ENCODE measurements at regions not wholly inside any gene's neighbourhood (a gene's known extent, or its start where the extent isn't known, plus 50 kb on each side); places are given as distances from the start of the nearest gene placed in this dataset.

- TF ChIP-seq, protein P1, sequence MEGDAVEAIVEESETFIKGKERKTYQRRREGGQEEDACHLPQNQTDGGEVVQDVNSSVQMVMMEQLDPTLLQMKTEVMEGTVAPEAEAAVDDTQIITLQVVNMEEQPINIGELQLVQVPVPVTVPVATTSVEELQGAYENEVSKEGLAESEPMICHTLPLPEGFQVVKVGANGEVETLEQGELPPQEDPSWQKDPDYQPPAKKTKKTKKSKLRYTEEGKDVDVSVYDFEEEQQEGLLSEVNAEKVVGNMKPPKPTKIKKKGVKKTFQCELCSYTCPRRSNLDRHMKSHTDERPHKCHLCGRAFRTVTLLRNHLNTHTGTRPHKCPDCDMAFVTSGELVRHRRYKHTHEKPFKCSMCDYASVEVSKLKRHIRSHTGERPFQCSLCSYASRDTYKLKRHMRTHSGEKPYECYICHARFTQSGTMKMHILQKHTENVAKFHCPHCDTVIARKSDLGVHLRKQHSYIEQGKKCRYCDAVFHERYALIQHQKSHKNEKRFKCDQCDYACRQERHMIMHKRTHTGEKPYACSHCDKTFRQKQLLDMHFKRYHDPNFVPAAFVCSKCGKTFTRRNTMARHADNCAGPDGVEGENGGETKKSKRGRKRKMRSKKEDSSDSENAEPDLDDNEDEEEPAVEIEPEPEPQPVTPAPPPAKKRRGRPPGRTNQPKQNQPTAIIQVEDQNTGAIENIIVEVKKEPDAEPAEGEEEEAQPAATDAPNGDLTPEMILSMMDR (IDR thresholded peaks at IDR 0.05) = no peak
- TF ChIP-seq EP300 (IDR thresholded peaks at IDR 0.05) (no peak), POLR2AphosphoS5 (IDR thresholded peaks at IDR 0.05) (no peak), POLR2A (IDR thresholded peaks at IDR 0.05) (no peak)
Observed at GRCh38 chr13:82305588-82305987, 1576.7 kb downstream of the SLITRK1 start.

All from upper lobe of left lung (tissue), 4 donors.